CD14-positive monocyte (primary cell): ENCODE measurements at regions not wholly inside any gene's neighbourhood (a gene's known extent, or its start where the extent isn't known, plus 50 kb on each side); places are given as distances from the start of the nearest gene placed in this dataset.

ENCODE experiments used
- DNase-seq, 3 donors: peaks; one replicate each; pipeline ENCODE4 v3.0.0-alpha.2; 2011 to 2022
- H2AFZ ChIP-seq: 2 replicates; pipeline ENCODE4 v1.6.0; 2012; ENCODE audit warnings: mild to moderate bottlenecking, low read depth, low read length, inconsistent platforms; ENCODE audit not compliant: insufficient read depth, poor library complexity, severe bottlenecking
- H3K27ac ChIP-seq, 2 donors: 1 replicate in 1 of 2; 2 replicates in 1 of 2; pipeline ENCODE4 v1.5.1; 2012 to 2013; ENCODE audit warnings: low read length in 2 of 2, control low read depth in 1 of 2, inconsistent platforms in 1 of 2, low read depth in 1 of 2, mild to moderate bottlenecking in 1 of 2
- H3K27me3 ChIP-seq, 2 donors: one replicate each; pipeline versions ENCODE4 v1.6.0 to v1.6.1; 2011 to 2013; ENCODE audit warnings: low read length in 2 of 2; ENCODE audit not compliant: control insufficient read depth in 2 of 2, insufficient read depth in 2 of 2
- H3K36me3 ChIP-seq, 2 donors: replicated peaks in 1 of 2; 1 replicate in 1 of 2; 2 replicates in 1 of 2; pipeline versions ENCODE4 v1.5.1 to v1.6.1; 2012 to 2013; ENCODE audit warnings: low read length in 2 of 2, control low read depth in 1 of 2, inconsistent platforms in 1 of 2, mild to moderate bottlenecking in 1 of 2; ENCODE audit not compliant: insufficient read depth in 2 of 2, control insufficient read depth in 1 of 2
- H3K4me1 ChIP-seq, 2 donors: 1 replicate in 1 of 2; 2 replicates in 1 of 2; pipeline versions ENCODE4 v1.5.1 to v1.6.1; 2012 to 2013; ENCODE audit warnings: low read length in 2 of 2, control low read depth in 1 of 2, inconsistent platforms in 1 of 2, mild to moderate bottlenecking in 1 of 2, moderate library complexity in 1 of 2; ENCODE audit not compliant: insufficient read depth in 2 of 2, control insufficient read depth in 1 of 2
- H3K4me2 ChIP-seq: replicated peaks from 2 replicates; pipeline ENCODE3; 2012; ENCODE audit warnings: low read length, moderate library complexity, mild to moderate bottlenecking; ENCODE audit not compliant: poor library complexity, severe bottlenecking; ENCODE audit errors: extremely low read depth
- H3K4me3 ChIP-seq, 3 experiments: fragments of 200-600 bp in 1 of 3; sonication (generic) in 1 of 3; replicated peaks in 1 of 3; 1 replicate in 2 of 3; 2 replicates in 1 of 3; pipeline ENCODE4 v1.5.1; 2011 to 2013; ENCODE audit warnings: low read length in 3 of 3, mild to moderate bottlenecking in 3 of 3, control low read depth in 2 of 3, low read depth in 2 of 3, inconsistent platforms in 1 of 3, moderate library complexity in 1 of 3
- H3K79me2 ChIP-seq: 2 replicates; pipeline ENCODE4 v1.6.0; 2012; ENCODE audit warnings: mild to moderate bottlenecking, control low read depth, inconsistent platforms, low read length, moderate library complexity; ENCODE audit not compliant: insufficient read depth
- H3K9ac ChIP-seq: 2 replicates; pipeline ENCODE4 v1.6.0; 2017; ENCODE audit warnings: low read length, mild to moderate bottlenecking; ENCODE audit not compliant: insufficient read depth, poor library complexity, severe bottlenecking
- H3K9me3 ChIP-seq, 2 donors: replicated peaks in 1 of 2; 1 replicate in 1 of 2; 2 replicates in 1 of 2; pipeline versions ENCODE4 v1.5.1 to v1.6.1; 2012 to 2013; ENCODE audit warnings: low read length in 2 of 2, control low read depth in 1 of 2; ENCODE audit not compliant: control insufficient read depth in 1 of 2, insufficient read depth in 1 of 2
- H4K20me1 ChIP-seq: 2 replicates; pipeline ENCODE4 v1.6.0; 2012; ENCODE audit warnings: mild to moderate bottlenecking, low read length, control low read depth, moderate library complexity; ENCODE audit not compliant: insufficient read depth
- H3K27ac Mint-ChIP-seq, 7 donors: one replicate each; pipeline ENCODE4 v1.8.0; 2020; ENCODE audit warnings: mild to moderate bottlenecking in 7 of 7, mixed read lengths in 7 of 7, moderate library complexity in 6 of 7, inconsistent platforms in 2 of 7
- H3K27me3 Mint-ChIP-seq, 3 donors: one replicate each; pipeline ENCODE4 v1.8.0; 2021 to 2022; ENCODE audit warnings: low read depth in 3 of 3, mild to moderate bottlenecking in 3 of 3, mixed read lengths in 3 of 3, moderate library complexity in 3 of 3, inconsistent platforms in 1 of 3
- H3K36me3 Mint-ChIP-seq, 2 donors: one replicate each; pipeline ENCODE4 v1.8.0; 2020; ENCODE audit warnings: mixed read lengths in 2 of 2, inconsistent platforms in 1 of 2, mild to moderate bottlenecking in 1 of 2
- H3K4me1 Mint-ChIP-seq: one replicate; pipeline ENCODE4 v1.8.0; 2020; ENCODE audit warnings: mild to moderate bottlenecking, mixed read lengths
- H3K4me3 Mint-ChIP-seq, 2 donors: one replicate each; pipeline ENCODE4 v1.8.0; 2020; ENCODE audit warnings: mild to moderate bottlenecking in 2 of 2, mixed read lengths in 2 of 2, moderate library complexity in 1 of 2
- H3K9me3 Mint-ChIP-seq, 7 donors: one replicate each; pipeline ENCODE4 v1.8.0; 2020 to 2022; ENCODE audit warnings: mixed read lengths in 7 of 7, mild to moderate bottlenecking in 6 of 7, moderate library complexity in 6 of 7, inconsistent platforms in 2 of 7
- WGBS: methylation state at CpG from one replicate; pipeline ENCODE4 v1.1.5; 2013; ENCODE audit warnings: missing lambda C conversion rate; ENCODE audit not compliant: insufficient coverage; 5-methylcytosine and 5-hydroxymethylcytosine counted together
- intact Hi-C, 2 donors: fragments of 100-400 bp; cut with micrococcal nuclease; formaldehyde crosslinking; loops; one replicate each; pipeline versions ENCODE4 v1.15.0 to v1.15.1; 2023
- TF ChIP-seq, protein P1 (sequence below): fragments of 200-600 bp; IDR thresholded peaks from one replicate; pipeline ENCODE4 v1.8.0; 2022; ENCODE audit warnings: antibody characterized with exemption, mild to moderate bottlenecking

DNA sequence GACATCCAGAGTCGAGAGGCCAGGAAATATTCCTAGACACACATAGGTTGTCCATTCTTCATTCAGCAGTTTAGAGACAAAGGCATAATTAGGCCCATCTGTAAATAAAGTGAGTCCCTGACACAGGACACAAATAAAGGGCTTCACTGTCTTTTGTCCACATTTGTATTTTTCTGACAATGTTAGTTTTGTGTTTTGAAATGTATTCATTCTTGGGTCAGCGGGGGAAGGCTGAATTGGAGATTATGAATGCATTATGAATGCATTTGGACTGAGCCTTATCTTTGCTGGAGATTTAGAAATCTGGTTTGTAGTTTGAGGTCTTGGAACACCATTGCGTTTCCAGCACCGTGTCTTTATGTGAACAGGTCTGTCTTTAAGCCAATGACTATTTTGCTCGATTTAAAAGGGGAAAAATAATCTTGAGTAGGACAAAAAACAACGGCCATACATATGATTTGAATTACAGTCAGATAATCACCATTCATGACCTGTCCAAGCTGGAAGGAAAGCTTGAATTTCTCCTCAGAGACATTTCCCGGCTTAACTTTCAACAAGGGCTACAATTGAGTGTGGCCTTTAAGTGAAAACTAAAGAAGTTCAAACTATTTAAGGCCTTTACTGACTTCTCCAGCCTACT is 334.8 kb downstream of the WDR11 start:
- Histone ChIP-seq H3K27me3 (no peaks in the 10 kb centered on the region), H3K36me3 (no peaks in the 10 kb centered on the region), H3K9ac (no peak overlapping the region), H3K4me3 (no peak overlapping the region), H3K9me3 (no peaks in the 10 kb centered on the region), H3K27ac (no peak overlapping the region), H2AFZ (no peak overlapping the region), H4K20me1 (no peaks in the 10 kb centered on the region), H3K79me2 (no peaks in the 10 kb centered on the region), H3K4me2 (no peak overlapping the region), H3K4me1 (no peaks in the 10 kb centered on the region)
- Mint-ChIP-seq H3K9me3 (peaks cover 0 to 4% (median 0%) of the 10 kb centered on the region in 7 donors), H3K4me1 (no peaks in the 10 kb centered on the region), H3K36me3 (no peaks in the 10 kb centered on the region), H3K4me3 (no peak overlapping the region), H3K27ac (no peak overlapping the region), H3K27me3 (peaks cover 0 to 5% (median 3%) of the 10 kb centered on the region in 3 donors)
- TF ChIP-seq, protein P1, sequence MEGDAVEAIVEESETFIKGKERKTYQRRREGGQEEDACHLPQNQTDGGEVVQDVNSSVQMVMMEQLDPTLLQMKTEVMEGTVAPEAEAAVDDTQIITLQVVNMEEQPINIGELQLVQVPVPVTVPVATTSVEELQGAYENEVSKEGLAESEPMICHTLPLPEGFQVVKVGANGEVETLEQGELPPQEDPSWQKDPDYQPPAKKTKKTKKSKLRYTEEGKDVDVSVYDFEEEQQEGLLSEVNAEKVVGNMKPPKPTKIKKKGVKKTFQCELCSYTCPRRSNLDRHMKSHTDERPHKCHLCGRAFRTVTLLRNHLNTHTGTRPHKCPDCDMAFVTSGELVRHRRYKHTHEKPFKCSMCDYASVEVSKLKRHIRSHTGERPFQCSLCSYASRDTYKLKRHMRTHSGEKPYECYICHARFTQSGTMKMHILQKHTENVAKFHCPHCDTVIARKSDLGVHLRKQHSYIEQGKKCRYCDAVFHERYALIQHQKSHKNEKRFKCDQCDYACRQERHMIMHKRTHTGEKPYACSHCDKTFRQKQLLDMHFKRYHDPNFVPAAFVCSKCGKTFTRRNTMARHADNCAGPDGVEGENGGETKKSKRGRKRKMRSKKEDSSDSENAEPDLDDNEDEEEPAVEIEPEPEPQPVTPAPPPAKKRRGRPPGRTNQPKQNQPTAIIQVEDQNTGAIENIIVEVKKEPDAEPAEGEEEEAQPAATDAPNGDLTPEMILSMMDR: no peak
- intact Hi-C loops: no loop called here
- WGBS: 78% methylated on average over 1 of the region's 7 CpGs
- DNase-seq: no peak

GRCh38 chr10:121187391-121187790 is 336.2 kb downstream of the WDR11 start:
- peaks cover 0 to 5% (median 0%) of the 10 kb centered on the region in 3 donors for H3K27me3 Mint-ChIP-seq
- no peak overlapping the region for H3K4me3 Mint-ChIP-seq
- intact Hi-C loops: no loop called here
- no peak overlapping the region for H3K4me3 ChIP-seq
- no peak overlapping the region for H3K27ac Mint-ChIP-seq
- no peaks in the 10 kb centered on the region for H3K4me1 Mint-ChIP-seq
- no peak overlapping the region for H3K9ac ChIP-seq
- no peak overlapping the region for H3K27ac ChIP-seq
- TF ChIP-seq, protein P1: no peak
- H4K20me1 ChIP-seq: no peaks in the 10 kb centered on the region
- H3K36me3 ChIP-seq: no peaks in the 10 kb centered on the region
- peaks cover 0 to 6% (median 0%) of the 10 kb centered on the region in 7 donors for H3K9me3 Mint-ChIP-seq
- H3K4me1 ChIP-seq: no peaks in the 10 kb centered on the region
- no peaks in the 10 kb centered on the region for H3K27me3 ChIP-seq
- no peaks in the 10 kb centered on the region for H3K9me3 ChIP-seq
- DNase-seq: no peak
- no peaks in the 10 kb centered on the region for H3K36me3 Mint-ChIP-seq
- H3K79me2 ChIP-seq: no peaks in the 10 kb centered on the region
- no peak overlapping the region for H2AFZ ChIP-seq
- H3K4me2 ChIP-seq: no peak overlapping the region
